ENCODE measurements at regions not wholly inside any gene's neighbourhood (a gene's known extent, or its start where the extent isn't known, plus 50 kb on each side); places are given as distances from the start of the nearest gene placed in this dataset.

DNA sequence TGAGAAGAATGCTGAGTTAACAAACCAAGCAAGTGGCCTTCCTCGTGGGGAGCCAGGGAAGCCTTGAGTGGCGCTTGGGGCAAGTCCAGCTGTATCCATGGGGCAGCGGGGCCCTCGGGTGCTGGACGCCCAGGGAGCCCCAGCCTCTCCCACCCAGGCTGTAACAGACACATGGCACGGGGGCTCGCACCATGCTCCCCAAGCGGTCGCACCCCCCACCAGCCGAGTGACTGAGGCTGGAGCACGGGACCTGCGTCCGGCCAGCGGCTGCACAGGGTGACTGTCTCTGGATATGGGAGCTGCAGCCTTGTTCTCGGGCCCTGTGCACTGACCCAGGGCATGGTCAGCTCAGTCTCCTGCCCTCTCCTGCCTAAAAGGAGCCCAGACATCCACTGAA is 53.9 kb upstream of the ACTRT2 start:
- TF ChIP-seq POLR2A (IDR thresholded peaks at IDR 0.05), result no peak
- TF ChIP-seq POLR2AphosphoS5 (IDR thresholded peaks at IDR 0.05), result no peak

All from upper lobe of left lung (tissue), 4 donors.